Fibroblast of peridontal ligament (primary cell): ENCODE measurements at regions not wholly inside any gene's neighbourhood (a gene's known extent, or its start where the extent isn't known, plus 50 kb on each side); places are given as distances from the start of the nearest gene placed in this dataset.

ENCODE experiments used
- DNase-seq: peaks from one replicate; pipeline ENCODE4 v3.0.0-alpha.2; 2010; ENCODE audit errors: extremely low read depth

DNA sequence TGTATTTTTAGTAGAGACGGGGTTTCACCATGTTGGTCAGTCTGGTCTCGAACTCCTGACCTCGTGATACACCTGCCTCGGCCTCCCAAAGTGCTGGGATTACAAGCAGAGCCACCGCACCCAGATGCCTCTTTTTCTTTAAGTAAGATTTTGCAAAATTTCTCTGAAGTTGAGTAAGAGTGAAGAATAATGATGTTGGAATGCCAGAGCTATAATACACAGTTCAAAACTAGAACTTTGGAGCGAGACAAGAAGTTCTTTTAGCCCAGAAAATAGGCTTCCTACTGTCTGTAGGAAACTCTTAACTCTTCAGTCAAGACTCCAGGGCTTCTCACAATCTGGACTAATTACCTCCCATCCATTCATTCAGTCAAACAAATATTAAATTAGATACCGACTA lies 51.4 kb downstream of the MARCHF4 start:
- DNase-seq: peak; percentile 68

DNA sequence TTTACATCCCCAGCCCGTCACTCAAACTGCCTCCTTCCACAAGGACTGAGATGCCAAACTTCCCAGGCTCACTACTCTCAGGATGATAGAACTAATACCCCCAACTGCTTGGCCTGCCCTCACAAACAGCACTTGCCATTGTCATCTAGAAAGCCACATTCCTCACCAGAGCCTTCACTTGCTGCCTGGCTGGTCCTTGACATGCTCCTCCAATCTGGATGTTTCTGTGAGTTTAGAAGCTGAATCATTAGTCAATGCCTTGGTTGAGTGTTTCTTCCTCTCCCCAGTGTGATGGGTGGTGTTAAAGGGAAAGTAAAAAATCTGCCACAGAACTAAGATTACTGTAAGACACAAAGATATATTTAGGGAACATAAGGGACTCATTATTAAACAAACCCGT lies 52.5 kb downstream of the MARCHF4 start:
- DNase-seq: peak; percentile 65

DNA sequence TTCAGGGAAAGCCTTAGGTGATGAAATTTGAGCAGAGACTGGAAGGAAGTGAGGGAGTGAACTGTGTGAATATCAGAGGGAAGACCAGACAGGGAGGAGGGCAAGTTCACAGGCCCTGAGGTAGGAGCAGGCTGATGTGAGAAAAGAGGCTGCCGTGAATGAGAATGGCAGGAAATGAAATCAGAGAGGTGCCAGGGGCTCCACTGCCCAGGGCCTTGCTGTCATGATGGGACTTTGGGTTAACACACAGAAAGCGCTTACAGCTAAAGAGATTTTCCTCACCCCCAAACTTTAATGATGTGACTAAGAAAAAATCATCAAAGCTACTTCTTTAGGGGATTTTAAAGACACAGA lies 53.8 kb downstream of the MARCHF4 start:
- DNase-seq: no peak

DNA sequence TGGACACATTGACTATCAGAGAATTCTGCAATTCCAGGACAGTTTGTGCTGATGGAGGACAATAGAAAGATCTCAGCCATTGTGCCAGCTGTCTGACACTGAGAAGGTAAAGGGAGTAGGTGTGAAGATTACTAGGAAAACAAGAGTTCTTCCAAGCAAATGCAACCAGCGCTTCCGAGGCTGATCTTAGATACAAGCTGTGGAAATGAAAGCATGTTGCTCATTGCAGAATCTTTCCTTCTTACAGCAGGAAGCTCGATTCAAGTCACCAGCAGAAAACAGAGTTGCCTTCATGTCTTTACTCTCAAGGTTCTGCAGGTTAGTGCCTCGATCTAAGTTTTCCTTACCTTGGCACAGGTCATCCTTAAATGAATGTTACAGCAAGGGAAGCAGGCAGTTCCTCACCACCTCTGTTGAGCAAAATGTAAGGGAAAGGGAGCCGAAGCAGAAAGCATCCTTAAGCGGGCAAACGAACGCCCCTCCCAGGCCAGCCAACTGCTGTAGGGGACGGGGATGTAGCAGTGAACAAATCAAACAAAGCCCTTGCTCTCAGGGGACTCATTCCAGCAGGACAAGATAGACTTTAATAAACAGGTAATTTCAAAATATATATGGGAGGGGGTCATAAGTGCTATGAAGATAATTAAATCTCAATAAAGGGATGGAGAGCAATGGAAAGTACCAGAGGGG lies 54.3 kb downstream of the MARCHF4 start:
- DNase-seq: peak; percentile 31

DNA sequence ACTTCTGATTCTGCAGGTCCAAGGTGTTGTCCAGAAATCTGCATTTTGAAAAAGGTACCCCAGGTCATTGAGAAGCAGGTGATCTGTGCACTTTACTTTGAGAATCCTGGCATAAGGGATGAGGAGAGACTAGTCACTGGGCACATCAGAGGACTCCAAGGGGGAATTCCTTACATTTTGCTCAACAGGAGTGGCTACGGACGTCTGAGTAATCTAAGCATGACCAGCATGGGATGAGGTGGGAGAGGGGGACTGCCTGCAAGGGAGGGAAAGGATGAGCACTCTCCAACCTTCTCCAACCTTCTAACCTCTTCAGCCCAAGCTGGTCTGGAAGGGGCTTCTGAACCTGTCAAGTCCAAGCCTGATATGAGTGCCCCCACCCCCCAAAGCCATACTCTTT lies 55.5 kb downstream of the MARCHF4 start:
- DNase-seq: peak; percentile 53

DNA sequence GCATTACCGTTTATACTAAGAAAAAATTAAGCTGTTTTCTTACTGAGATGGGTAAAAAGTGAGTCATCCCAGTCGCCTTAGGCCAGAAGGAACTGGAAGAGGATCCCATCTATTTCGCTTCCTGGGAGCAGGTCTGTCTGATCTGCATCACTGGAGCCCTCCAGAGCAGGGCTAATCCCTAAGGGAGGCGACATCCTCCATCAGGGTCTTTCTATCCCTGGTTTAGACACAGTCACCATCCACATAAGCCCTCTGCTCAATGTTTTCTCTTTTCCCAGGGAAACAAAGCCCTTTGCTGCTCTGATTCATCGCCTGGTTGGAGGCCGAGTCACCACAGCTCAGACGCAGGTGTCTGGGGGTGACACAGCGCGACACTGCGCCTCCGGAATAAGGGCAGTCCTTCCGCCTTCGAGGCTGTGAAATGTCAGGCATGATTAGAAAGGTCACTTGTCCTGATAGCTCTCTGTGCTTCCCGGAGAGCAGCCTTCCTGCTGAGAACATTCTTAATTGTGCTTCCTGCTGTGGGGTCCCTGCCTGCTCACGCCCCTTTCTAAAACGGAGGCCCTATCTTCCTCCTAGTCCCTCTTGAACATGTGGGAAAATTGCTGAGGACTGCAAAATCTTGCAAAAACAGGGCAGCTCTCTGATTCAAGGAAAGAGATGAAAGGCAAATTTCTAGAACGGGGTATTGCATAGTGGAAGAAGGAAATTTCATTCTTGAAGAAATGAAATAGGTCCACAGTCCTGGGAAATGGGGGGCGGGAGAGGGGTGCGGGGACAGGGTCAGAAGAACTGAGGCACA lies 56.3 kb downstream of the MARCHF4 start:
- peak; percentile 63 for DNase-seq

DNA sequence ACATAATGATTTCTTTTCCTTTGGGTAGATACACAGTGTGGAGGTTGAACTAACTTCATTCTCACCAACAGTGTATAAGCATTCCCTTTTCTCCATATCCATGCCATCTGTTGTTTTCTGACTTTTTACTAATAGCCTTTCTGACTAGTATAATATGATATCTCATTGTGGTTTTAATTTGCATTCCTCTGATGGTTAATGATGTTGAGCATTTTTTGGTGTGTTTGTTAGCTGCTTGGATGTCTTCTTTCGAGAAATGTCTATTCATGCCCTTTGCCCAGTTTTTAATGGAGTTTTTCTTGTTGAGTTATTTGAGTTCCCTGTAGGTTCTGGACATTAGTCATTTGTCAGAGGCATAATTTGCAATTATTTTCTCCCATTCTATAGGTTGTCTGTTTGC lies 59.8 kb downstream of the MARCHF4 start:
- peak; percentile 34 for DNase-seq

DNA sequence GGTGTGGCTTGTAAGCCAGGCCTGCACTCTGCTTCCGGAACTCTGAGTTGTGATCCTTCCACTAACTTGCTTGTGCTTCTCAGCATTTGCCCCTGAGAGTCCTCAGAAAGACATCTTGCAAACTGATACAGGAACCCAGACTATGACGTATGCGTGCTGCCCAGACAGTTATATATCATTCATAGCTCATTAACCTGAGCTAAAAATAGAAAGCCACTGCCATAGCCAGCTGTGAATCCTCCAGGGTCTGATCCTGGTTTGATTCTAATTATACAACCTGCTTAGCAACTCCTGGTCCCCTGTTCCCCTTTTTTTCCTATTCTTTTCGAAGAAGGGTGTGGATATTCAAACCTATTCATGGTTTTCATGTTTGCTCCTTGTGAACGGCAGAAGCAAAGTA lies 63.7 kb downstream of the MARCHF4 start:
- DNase-seq: no peak

DNA sequence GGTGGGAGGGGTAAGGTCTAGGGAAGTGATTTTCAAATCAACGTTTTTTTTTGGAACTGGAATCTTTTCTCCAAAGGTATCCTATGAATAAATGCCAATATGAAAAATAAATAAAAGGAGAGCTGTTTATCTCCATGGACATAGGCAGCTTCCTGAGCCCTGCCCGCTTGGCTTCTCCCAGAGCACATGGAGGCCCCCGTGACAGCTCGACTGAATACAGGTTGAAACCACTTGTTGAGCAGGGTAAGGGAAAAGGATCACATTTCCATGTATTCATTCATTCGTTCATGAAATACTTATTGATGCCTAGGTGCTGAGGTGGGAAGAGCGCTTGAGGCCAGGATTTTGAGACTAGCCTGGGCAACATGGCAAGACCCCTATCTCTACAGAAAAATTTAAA lies 64.8 kb downstream of the MARCHF4 start:
- DNase-seq: no peak

DNA sequence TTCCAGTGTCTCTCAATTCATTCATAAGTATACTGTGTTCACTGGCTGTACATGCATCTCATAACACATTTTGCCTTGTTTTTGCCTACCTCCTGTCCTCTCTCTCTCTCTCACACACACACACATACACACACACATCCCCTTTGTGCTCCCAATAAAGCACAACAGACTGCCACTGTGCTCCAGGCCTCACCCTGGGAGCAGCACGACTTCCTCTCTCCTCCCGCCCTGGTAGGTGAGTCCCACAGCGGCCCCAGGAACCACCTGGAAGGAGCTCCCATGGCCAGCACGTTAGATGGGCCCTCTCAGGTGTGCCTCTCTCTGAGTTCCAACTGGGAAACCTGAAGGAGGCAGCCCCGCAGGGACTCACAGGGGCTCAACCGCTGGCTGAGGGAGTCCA lies 65.4 kb downstream of the MARCHF4 start:
- DNase-seq: no peak

DNA sequence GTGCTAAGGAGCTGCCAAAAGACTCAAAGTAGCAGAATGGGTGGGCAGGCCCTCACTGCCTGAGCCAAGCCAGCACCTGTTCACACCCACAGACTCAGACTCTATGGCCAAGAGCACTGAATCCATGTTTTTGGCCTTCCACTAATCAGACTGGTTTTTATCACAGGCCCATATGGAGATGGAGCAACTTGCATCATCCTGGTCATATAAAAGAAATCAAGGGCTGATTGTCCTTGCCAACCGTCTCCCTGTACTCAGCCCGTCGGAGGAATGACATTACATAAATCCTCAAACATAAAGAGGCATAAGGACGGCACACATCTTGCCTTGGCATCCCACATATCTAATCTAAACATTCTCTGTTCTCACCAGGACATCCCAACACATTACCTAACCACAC lies 66.7 kb downstream of the MARCHF4 start:
- no peak for DNase-seq

DNA sequence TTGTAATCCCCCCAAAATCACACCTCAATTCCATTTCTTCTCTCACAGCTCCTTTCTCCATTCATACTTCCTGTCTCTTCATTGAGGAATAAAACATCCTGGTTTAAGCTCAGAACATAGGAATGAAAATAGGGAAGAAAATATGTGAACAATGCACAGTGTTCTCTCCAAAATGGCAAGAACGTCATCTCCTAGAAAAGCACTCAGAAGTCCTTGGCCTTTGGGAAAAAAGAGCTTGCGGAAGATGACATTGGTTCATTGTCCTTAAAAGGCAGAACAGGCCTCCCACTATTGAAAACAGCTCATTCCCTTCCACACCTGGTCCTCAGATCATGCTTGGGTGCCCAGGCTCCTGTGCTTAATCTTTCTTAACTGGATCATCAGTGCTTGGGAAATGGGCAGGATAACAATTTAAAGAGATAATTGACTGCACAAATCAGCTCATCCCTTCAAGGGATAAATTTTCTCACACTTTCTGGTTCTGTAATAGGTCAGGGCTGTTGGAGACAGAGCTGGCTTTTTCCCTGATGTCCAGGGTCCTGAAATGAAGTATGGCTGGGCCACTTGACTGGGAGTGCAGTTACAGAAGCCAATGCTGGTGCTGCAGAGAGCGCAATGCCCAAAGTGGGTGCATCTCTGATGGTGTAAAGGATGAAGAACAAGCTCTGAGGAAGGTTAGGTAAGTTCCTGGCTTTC lies 69.2 kb downstream of the MARCHF4 start:
- peak; percentile 60 for DNase-seq

DNA sequence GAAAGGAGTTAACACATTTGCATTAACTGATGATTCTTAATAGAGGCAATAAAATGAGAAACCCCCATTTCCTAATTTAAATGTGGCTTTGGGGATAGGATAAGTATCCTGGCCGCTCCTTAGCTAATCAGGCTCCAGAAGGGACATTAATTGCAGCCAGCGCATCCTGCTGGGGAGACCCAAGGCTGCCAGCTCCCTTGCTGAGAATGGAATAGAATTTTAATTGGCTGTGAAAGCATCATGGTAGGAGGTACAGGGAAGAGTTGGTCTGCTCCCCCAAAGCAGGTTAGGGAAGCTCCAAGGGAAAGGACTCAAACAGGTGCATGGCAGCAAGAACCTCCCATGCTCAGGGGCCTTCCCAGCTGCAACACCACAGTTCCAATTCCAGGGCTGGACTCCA lies 71.4 kb downstream of the MARCHF4 start:
- no peak for DNase-seq

DNA sequence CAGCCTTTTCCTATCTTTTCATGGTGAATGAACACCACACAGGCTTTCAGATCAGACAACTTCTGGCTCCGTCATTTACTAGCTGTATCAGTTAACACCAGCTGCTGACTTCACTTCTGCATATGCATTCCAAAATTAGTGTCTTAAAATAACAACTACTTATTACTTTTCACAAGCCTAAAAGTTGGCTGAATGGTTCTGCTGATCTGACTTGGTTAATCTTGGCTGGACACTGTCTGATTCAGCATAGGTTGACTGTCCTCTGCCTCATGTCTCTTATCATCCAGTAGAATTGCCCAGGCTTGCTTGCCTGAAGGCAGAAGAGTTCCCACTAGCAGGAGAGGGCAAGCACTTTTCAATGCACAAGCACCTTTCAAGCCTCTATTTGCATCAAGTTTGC lies 72.7 kb downstream of the MARCHF4 start:
- DNase-seq: peak; percentile 40

DNA sequence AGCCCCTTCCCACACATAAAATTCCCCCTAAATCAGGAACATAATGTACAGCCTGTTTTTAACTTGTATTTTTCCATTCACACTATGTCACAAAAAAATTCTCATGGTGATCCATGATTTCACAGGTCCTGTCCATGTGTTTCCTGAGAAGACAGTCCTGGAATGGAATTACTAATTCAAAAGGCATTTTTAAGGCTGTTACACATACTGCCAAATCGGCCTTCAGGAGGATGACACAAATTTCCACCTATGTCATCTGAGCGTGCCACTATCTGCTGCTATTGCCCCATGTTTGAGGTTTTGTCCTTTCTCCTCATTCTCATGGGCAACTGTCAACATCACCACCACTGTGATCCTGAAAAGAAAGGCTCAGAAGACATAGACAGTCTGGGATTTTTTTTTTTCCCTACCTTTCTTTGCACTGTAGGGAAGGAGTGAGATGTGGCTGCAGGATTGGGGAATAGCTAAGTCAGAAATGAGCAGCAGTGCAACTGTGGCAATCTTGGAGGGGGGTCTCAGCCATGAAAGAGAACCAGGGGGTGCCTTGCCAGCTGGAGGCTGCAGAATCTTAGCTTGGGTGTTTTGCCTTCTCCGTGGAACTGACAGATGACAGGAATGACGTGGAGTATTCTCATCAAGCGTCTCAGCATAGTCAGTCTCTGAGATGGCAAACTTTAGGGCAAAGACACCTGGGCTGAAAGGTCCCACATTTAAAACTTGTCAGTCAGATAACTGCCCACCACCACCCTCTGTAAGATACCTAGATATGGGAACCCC lies 73.4 kb downstream of the MARCHF4 start:
- peak; percentile 44 for DNase-seq

DNA sequence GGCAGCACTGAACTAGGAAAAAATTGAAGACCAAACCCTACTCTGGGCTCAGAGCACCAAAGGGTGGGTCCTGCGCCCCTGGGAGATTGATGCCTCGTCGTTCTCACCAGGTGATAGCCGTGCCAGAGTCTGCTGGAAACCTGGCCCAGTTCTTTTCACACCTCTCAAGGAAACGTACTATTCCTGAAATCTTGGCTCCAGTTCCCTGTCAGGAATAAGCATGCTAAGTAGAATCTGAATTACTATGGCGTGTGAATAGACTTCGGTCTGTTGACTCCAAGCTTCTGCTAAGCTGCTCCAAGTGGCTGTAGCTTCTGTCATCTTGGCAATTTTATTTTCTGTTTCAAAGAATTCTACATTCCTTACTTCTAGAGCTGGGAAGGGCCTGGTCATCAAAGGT lies 75.4 kb downstream of the MARCHF4 start:
- no peak for DNase-seq

DNA sequence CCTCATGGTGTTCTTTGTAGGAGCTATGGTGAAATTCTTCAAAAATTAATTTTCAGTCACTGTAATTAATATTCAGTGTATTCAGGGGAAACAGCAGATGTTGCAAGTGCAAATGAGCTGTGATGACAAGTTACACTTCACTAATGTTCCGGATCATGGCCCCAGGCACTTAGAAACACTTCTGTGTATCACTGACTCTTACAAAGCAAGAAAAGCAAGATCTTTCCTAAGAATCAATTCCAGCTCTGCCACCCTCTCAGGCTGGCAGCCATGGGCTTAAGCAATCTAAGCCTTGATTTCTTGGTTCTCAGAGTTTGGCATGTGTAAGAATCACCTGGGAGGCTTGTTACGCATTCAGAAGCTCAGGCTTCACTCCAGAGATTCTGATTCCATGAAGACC lies 78.0 kb downstream of the MARCHF4 start:
- DNase-seq: no peak

DNA sequence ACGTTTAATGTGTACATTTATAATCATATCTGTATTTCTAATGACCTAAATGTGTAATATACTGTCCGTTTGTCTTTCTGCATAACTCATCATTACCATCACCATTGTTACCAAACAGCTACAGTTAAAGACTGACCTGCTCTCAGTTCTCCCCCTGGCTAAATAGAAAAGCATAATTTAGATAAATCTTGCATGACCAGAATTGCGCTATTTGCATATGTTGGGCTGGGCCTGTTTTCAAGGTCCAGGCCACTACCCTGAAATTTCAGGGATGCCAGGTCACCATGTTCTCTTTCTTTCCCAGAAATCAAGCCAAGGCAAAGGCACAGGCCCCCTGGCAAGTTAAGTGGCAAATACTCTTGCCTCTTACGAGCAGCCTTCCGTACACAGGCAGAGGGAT lies 78.4 kb downstream of the MARCHF4 start:
- no peak for DNase-seq

DNA sequence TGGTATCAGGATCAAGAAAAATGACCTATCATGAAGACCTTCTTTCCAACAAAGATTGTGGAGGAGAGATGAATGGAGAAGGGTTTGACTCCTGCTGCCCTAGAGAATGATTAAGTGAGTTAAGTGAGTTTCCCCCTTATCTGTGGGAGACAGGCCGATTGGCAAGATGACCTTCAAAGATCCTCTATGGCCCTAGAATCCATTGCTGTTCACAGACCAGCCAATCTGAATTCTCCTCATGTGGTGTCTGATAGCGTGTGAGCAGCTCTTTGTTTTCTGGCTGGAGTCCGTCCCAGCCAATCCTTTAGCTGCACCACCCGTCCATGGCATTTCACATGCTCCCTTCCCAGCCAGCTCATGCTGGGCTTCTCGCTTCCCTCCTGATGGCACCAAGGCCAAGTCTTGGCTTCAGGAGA lies 79.4 kb downstream of the MARCHF4 start:
- DNase-seq: peak; percentile 64

DNA sequence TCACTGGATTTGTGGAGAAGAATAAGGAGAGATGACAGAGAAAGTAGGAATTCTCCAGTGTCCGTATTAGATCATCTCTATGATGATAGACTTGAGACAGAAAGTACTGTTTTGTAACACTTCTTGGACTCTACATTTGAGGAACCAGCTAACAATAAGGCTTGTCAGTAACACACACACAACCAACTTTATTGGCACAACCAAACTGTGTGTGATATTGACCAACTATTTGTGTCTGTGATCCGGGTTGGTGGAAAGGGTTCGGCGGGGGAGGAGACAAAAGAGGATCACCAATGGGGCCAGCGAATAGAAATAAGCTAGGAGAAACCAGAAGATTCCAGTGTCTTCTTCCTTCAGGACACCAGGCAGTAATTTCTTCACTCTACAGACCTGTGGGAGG lies 79.8 kb downstream of the MARCHF4 start:
- no peak for DNase-seq

DNA sequence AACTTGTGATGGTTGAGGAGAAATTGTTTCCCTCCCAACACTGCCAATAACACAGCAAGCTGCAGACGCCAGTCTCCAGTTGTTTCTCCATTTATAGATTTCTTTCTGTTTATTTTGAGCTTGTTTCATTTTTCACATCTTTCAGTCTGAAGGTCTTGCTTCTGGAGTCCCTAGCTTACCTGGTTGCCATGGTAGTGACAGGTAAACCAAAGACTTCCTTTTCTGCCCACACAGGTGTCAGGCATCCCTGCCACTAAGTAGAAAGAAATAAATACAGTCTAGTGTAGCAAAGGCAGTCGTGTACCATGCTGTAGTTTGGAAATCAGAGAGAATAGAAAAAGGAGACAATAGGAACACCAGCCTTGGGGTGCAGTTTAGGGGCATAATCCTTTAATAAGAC lies 82.8 kb downstream of the MARCHF4 start:
- DNase-seq: no peak

DNA sequence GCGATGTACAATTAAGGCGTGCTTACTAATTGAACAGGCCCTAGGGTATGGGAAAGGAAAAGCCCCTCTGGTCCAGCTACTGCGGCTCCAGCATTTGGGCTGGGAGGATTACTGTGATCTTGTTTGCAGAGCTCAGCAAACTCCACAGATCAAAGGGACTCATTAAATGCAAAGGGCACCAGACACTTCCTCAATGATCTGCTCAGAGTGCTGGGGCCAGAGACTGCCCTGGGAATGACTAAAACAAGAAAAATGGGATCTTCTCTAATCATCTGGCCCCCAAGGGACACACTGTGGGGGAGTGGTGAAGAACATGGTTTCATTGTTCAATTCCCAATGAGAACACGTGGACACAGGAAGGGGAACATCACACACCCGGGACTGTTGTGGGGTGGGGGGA lies 85.0 kb downstream of the MARCHF4 start:
- peak; percentile 17 for DNase-seq
